ENCODE measurements at regions not wholly inside any gene's neighbourhood (a gene's known extent, or its start where the extent isn't known, plus 50 kb on each side); places are given as distances from the start of the nearest gene placed in this dataset.

GRCh38 chr11:95469258-95469657, 238.3 kb upstream of the SESN3 start:
- H3K9ac ChIP-seq (ENCODE audit: low read depth in 1 of 2, low read length in 2 of 2): no peak overlapping the region
- no peak overlapping the region for H3K4me3 ChIP-seq (ENCODE audit: low read length in 2 of 2)
- no peaks in the 10 kb centered on the region for H3K4me1 ChIP-seq (ENCODE audit: control insufficient read depth in 2 of 2, insufficient read depth in 2 of 2, low read length in 2 of 2)
- no peaks in the 10 kb centered on the region for H3K27me3 ChIP-seq (ENCODE audit: control insufficient read depth in 2 of 2, insufficient read depth in 2 of 2, low read length in 2 of 2)
- no peaks in the 10 kb centered on the region for H3K9me3 ChIP-seq (ENCODE audit: control insufficient read depth in 2 of 2, low read length in 2 of 2)
- no peak overlapping the region for H3K27ac ChIP-seq (ENCODE audit: low read depth in 2 of 2, low read length in 2 of 2)
- H3K36me3 ChIP-seq (ENCODE audit: control insufficient read depth in 2 of 2, insufficient read depth in 2 of 2, low read length in 2 of 2): no peaks in the 10 kb centered on the region

DNA sequence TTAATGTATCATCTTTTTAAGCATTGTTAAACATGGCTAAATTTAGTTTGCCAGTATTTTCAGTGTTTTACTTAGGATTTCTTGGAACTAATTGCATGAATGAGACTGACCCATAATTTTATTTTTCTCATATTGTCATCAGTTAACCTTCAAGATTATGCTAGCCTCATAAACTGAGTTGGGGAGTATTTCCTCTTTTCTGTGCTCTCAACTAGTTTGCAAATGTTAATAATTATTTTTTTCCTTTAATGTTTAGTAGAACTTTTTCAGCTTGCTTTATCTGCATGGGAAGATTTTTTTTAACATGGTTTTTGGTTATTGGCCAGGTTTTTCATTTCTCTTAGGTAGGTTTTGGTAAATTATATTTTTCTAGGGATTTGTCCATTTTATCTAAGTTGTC, 235.4 kb upstream of the SESN3 start:
- no peaks in the 10 kb centered on the region for H3K4me1 ChIP-seq (ENCODE audit: control insufficient read depth in 2 of 2, insufficient read depth in 2 of 2, low read length in 2 of 2)
- no peaks in the 10 kb centered on the region for H3K9me3 ChIP-seq (ENCODE audit: control insufficient read depth in 2 of 2, low read length in 2 of 2)
- H3K36me3 ChIP-seq (ENCODE audit: control insufficient read depth in 2 of 2, insufficient read depth in 2 of 2, low read length in 2 of 2): no peaks in the 10 kb centered on the region
- no peak overlapping the region for H3K4me3 ChIP-seq (ENCODE audit: low read length in 2 of 2)
- H3K9ac ChIP-seq (ENCODE audit: low read depth in 1 of 2, low read length in 2 of 2): no peak overlapping the region
- no peaks in the 10 kb centered on the region for H3K27me3 ChIP-seq (ENCODE audit: control insufficient read depth in 2 of 2, insufficient read depth in 2 of 2, low read length in 2 of 2)
- no peak overlapping the region for H3K27ac ChIP-seq (ENCODE audit: low read depth in 2 of 2, low read length in 2 of 2)

DNA sequence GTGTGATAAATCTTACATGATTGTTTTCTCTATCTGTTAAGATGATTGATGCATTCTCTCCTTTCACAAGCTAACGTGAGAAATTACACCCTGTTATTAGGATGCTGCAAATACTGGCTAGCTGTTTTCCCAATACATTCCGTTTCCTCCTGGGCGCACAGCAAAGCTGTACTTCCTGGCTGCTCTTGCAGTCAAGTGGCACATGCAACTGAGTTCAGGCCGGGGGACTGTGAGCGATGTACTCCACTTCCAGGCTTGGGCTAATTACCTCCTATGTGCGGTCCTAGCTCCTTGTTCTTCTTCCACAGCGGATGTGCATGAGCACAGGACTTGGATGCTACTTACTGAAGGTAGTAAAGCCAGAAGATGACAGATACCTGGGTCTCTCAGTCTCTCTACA, 234.9 kb upstream of the SESN3 start:
- Histone ChIP-seq H3K27ac (ENCODE audit: low read depth in 2 of 2, low read length in 2 of 2) (no peak overlapping the region), H3K36me3 (ENCODE audit: control insufficient read depth in 2 of 2, insufficient read depth in 2 of 2, low read length in 2 of 2) (no peaks in the 10 kb centered on the region), H3K4me1 (ENCODE audit: control insufficient read depth in 2 of 2, insufficient read depth in 2 of 2, low read length in 2 of 2) (no peaks in the 10 kb centered on the region), H3K4me3 (ENCODE audit: low read length in 2 of 2) (no peak overlapping the region), H3K9ac (ENCODE audit: low read depth in 1 of 2, low read length in 2 of 2) (no peak overlapping the region), H3K27me3 (ENCODE audit: control insufficient read depth in 2 of 2, insufficient read depth in 2 of 2, low read length in 2 of 2) (no peaks in the 10 kb centered on the region), H3K9me3 (ENCODE audit: control insufficient read depth in 2 of 2, low read length in 2 of 2) (no peaks in the 10 kb centered on the region)

DNA sequence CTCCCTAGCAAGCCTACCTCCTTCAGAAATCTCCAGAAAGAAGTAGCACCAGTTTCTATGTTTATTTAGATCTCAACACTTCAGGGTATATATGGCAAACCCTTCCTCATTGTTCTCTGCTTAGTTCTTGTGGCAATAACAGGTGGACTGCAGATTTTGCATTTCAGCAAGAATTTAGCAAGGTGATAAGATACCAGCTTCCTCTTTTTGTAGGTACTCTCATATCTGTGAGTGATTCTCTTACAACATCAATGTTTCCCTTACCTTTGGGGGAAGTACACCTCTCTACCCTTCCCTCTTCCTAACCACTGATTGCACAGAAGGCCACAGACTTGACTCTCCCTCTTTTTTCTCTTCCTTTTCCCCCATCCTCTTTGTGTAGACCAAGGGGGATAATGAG, 230.9 kb upstream of the SESN3 start:
- no peaks in the 10 kb centered on the region for H3K9me3 ChIP-seq (ENCODE audit: control insufficient read depth in 2 of 2, low read length in 2 of 2)
- H3K9ac ChIP-seq (ENCODE audit: low read depth in 1 of 2, low read length in 2 of 2): no peak overlapping the region
- no peaks in the 10 kb centered on the region for H3K36me3 ChIP-seq (ENCODE audit: control insufficient read depth in 2 of 2, insufficient read depth in 2 of 2, low read length in 2 of 2)
- no peaks in the 10 kb centered on the region for H3K4me1 ChIP-seq (ENCODE audit: control insufficient read depth in 2 of 2, insufficient read depth in 2 of 2, low read length in 2 of 2)
- no peak overlapping the region for H3K27ac ChIP-seq (ENCODE audit: low read depth in 2 of 2, low read length in 2 of 2)
- H3K27me3 ChIP-seq (ENCODE audit: control insufficient read depth in 2 of 2, insufficient read depth in 2 of 2, low read length in 2 of 2): no peaks in the 10 kb centered on the region
- H3K4me3 ChIP-seq (ENCODE audit: low read length in 2 of 2): no peak overlapping the region

GRCh38 chr11:95461348-95461747, 230.3 kb upstream of the SESN3 start:
- Histone ChIP-seq H3K4me3 (ENCODE audit: low read length in 2 of 2) (no peak overlapping the region), H3K9ac (ENCODE audit: low read depth in 1 of 2, low read length in 2 of 2) (no peak overlapping the region), H3K27me3 (ENCODE audit: control insufficient read depth in 2 of 2, insufficient read depth in 2 of 2, low read length in 2 of 2) (no peaks in the 10 kb centered on the region), H3K4me1 (ENCODE audit: control insufficient read depth in 2 of 2, insufficient read depth in 2 of 2, low read length in 2 of 2) (no peaks in the 10 kb centered on the region), H3K36me3 (ENCODE audit: control insufficient read depth in 2 of 2, insufficient read depth in 2 of 2, low read length in 2 of 2) (no peaks in the 10 kb centered on the region), H3K9me3 (ENCODE audit: control insufficient read depth in 2 of 2, low read length in 2 of 2) (no peaks in the 10 kb centered on the region), H3K27ac (ENCODE audit: low read depth in 2 of 2, low read length in 2 of 2) (no peak overlapping the region)

DNA sequence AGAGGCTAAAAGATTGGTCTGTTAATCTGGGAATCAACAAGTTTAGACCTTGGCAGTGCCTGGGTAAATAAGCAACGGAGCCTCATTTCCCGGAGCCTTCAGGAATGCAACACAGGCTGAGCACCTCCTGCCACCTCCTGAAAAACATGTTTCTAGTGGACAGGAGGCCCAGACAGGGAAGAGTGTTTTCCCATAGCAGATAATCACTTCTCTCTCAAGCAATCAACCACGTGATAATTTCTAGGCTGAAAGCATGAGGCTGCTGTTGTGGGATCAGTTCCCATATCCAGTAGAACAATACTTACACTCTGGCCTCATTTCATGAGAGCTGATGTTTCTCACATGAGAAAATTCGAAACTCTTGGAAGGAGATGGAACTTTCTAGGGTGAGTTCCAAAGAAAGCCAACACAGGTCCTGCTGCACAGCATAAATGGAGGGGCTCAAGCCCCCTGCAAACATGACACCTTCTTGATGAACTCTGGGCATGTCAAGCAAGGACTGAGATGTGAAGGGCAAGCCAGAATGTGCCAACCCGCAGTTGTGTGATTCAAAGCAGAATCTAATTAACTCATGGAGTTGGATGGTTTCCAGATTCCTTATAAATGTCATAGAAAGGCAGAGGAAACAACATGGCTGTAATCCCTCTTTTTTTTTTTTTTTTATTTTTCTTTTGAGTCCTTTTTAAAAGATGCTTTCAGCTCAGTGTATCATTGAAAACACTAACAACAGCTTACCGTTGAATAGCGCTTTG, 228.5 kb upstream of the SESN3 start:
- no peaks in the 10 kb centered on the region for H3K4me1 ChIP-seq (ENCODE audit: control insufficient read depth in 2 of 2, insufficient read depth in 2 of 2, low read length in 2 of 2)
- no peaks in the 10 kb centered on the region for H3K9me3 ChIP-seq (ENCODE audit: control insufficient read depth in 2 of 2, low read length in 2 of 2)
- no peaks in the 10 kb centered on the region for H3K36me3 ChIP-seq (ENCODE audit: control insufficient read depth in 2 of 2, insufficient read depth in 2 of 2, low read length in 2 of 2)
- no peak overlapping the region for H3K27ac ChIP-seq (ENCODE audit: low read depth in 2 of 2, low read length in 2 of 2)
- no peak overlapping the region for H3K9ac ChIP-seq (ENCODE audit: low read depth in 1 of 2, low read length in 2 of 2)
- no peaks in the 10 kb centered on the region for H3K27me3 ChIP-seq (ENCODE audit: control insufficient read depth in 2 of 2, insufficient read depth in 2 of 2, low read length in 2 of 2)
- H3K4me3 ChIP-seq (ENCODE audit: low read length in 2 of 2): no peak overlapping the region

GRCh38 chr11:95456714-95457491, 225.9 kb upstream of the SESN3 start:
- Histone ChIP-seq H3K27me3 (ENCODE audit: control insufficient read depth in 2 of 2, insufficient read depth in 2 of 2, low read length in 2 of 2) (no peaks in the 10 kb centered on the region), H3K27ac (ENCODE audit: low read depth in 2 of 2, low read length in 2 of 2) (no peak overlapping the region), H3K4me1 (ENCODE audit: control insufficient read depth in 2 of 2, insufficient read depth in 2 of 2, low read length in 2 of 2) (no peaks in the 10 kb centered on the region), H3K9ac (ENCODE audit: low read depth in 1 of 2, low read length in 2 of 2) (no peak overlapping the region), H3K36me3 (ENCODE audit: control insufficient read depth in 2 of 2, insufficient read depth in 2 of 2, low read length in 2 of 2) (no peaks in the 10 kb centered on the region), H3K4me3 (ENCODE audit: low read length in 2 of 2) (no peak overlapping the region), H3K9me3 (ENCODE audit: control insufficient read depth in 2 of 2, low read length in 2 of 2) (no peaks in the 10 kb centered on the region)

DNA sequence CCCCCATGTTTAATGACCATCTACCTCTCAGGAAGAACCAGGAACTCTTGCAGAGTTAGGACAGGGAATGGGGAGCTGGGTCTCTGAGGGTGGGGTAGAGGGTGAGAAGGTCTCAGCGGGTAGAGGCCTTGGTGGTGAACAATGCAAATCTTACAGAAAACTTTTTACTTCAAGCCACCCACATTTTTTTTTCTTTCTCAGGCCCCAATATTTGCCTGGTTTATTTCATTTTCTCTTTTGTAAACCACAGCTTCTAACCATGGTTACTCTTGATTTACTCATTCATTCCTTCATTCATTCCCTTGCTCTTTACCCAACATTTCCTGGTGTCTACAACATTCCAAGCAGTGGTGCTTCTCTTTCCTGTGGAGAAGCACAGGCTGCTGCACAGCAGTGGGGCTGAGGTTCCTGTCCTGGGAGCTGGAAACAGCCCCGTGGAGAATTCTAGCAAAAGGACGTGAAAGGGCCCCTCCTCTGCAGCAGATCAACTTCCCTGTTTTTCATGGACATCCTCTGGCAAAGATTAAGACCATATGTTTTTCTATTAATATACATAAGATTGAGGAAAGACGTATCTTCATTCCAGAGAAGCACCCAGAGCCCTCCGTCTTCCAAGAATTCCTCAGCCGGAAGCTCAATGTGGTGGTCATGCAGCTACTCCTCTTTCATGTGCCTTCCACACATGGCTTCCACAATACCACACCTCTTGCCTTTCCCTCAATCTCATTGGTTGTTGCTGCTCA, 224.4 kb upstream of the SESN3 start:
- H3K27me3 ChIP-seq (ENCODE audit: control insufficient read depth in 2 of 2, insufficient read depth in 2 of 2, low read length in 2 of 2): no peaks in the 10 kb centered on the region
- H3K27ac ChIP-seq (ENCODE audit: low read depth in 2 of 2, low read length in 2 of 2): no peak overlapping the region
- H3K36me3 ChIP-seq (ENCODE audit: control insufficient read depth in 2 of 2, insufficient read depth in 2 of 2, low read length in 2 of 2): no peaks in the 10 kb centered on the region
- H3K9me3 ChIP-seq (ENCODE audit: control insufficient read depth in 2 of 2, low read length in 2 of 2): no peaks in the 10 kb centered on the region
- no peak overlapping the region for H3K9ac ChIP-seq (ENCODE audit: low read depth in 1 of 2, low read length in 2 of 2)
- no peaks in the 10 kb centered on the region for H3K4me1 ChIP-seq (ENCODE audit: control insufficient read depth in 2 of 2, insufficient read depth in 2 of 2, low read length in 2 of 2)
- no peak overlapping the region for H3K4me3 ChIP-seq (ENCODE audit: low read length in 2 of 2)

DNA sequence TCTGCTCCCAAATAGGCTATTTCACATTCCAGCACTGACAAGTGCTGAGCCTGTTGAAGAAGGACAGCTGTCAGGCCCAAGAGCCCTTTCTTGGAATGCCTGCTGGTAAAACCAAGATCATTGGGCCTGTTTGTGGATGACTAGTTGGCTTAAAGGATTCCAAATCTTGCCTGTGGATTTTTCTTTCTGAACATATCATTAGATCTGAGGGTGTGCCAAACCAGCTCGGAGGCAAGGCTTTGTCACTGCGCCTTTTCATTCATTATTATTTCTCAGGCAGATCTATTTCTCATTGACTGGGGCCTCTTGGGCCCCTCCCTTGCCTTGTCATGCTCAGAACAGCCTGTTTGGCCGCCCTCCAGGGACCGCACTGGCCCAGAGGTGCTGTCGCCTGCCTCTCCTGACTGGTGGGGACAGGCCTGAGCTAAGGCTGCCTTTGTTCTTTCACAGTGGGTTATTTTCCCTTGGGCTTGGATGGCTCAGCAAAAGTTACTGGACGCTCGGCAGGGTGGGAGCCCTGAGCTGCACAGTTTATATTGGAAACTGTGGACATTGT, 222.7 kb upstream of the SESN3 start:
- H3K27ac ChIP-seq (ENCODE audit: low read depth in 2 of 2, low read length in 2 of 2): no peak overlapping the region
- H3K4me3 ChIP-seq (ENCODE audit: low read length in 2 of 2): no peak overlapping the region
- no peaks in the 10 kb centered on the region for H3K27me3 ChIP-seq (ENCODE audit: control insufficient read depth in 2 of 2, insufficient read depth in 2 of 2, low read length in 2 of 2)
- H3K9me3 ChIP-seq (ENCODE audit: control insufficient read depth in 2 of 2, low read length in 2 of 2): no peaks in the 10 kb centered on the region
- H3K4me1 ChIP-seq (ENCODE audit: control insufficient read depth in 2 of 2, insufficient read depth in 2 of 2, low read length in 2 of 2): no peaks in the 10 kb centered on the region
- no peak overlapping the region for H3K9ac ChIP-seq (ENCODE audit: low read depth in 1 of 2, low read length in 2 of 2)
- no peaks in the 10 kb centered on the region for H3K36me3 ChIP-seq (ENCODE audit: control insufficient read depth in 2 of 2, insufficient read depth in 2 of 2, low read length in 2 of 2)

DNA sequence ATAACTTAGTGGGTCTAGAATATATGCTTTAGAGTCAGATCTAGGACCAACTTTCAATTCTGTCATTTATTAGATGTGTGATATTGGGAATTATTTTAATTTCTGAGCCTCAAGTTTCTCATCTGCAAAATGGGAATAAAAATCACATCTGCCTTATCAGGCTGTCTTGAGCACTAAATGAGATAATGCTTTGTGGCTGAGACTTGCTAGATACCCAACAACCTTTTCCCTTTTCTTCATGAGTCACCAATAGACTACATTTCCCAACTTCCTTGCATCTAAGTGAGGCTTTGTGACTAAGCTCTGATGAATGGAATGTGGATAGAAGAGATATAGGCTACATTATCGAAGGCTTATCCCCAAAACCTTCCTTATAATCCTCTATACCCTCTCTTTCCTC, 220.7 kb upstream of the SESN3 start:
- Histone ChIP-seq H3K36me3 (ENCODE audit: control insufficient read depth in 2 of 2, insufficient read depth in 2 of 2, low read length in 2 of 2) (no peaks in the 10 kb centered on the region), H3K9ac (ENCODE audit: low read depth in 1 of 2, low read length in 2 of 2) (no peak overlapping the region), H3K27me3 (ENCODE audit: control insufficient read depth in 2 of 2, insufficient read depth in 2 of 2, low read length in 2 of 2) (no peaks in the 10 kb centered on the region), H3K4me3 (ENCODE audit: low read length in 2 of 2) (no peak overlapping the region), H3K4me1 (ENCODE audit: control insufficient read depth in 2 of 2, insufficient read depth in 2 of 2, low read length in 2 of 2) (no peaks in the 10 kb centered on the region), H3K27ac (ENCODE audit: low read depth in 2 of 2, low read length in 2 of 2) (no peak overlapping the region), H3K9me3 (ENCODE audit: control insufficient read depth in 2 of 2, low read length in 2 of 2) (no peaks in the 10 kb centered on the region)
